Caki2 (cell line): ENCODE measurements at regions not wholly inside any gene's neighbourhood (a gene's known extent, or its start where the extent isn't known, plus 50 kb on each side); places are given as distances from the start of the nearest gene placed in this dataset.
A peak's percentile ranks its signal among the peaks of the same experiment; 100 is the strongest.

Source experiments
- DNase-seq: peaks from one replicate; pipeline ENCODE4 v3.0.0-alpha.2; 2015; ENCODE audit warnings: low read depth
- in situ Hi-C: cut with HindIII; loops from 2 replicates; pipeline ENCODE4 v1.10.0; 2016; ENCODE audit warnings: low sequenced_read_pairs, low pct_unique_long_range_greater_than_20kb, mixed read lengths

- in situ Hi-C loops = no loop called here
These were observed 284.2 kb upstream of the WWC1 start for GRCh38 chr5:168007286-168007685.

GRCh38 chr5:168008555-168008954 is 282.9 kb upstream of the WWC1 start:
- no peak for DNase-seq
- in situ Hi-C loops = no loop called here

More at GRCh38 chr5:168007286-168007685, 284.2 kb upstream of the WWC1 start:
- DNase-seq = no peak

DNA sequence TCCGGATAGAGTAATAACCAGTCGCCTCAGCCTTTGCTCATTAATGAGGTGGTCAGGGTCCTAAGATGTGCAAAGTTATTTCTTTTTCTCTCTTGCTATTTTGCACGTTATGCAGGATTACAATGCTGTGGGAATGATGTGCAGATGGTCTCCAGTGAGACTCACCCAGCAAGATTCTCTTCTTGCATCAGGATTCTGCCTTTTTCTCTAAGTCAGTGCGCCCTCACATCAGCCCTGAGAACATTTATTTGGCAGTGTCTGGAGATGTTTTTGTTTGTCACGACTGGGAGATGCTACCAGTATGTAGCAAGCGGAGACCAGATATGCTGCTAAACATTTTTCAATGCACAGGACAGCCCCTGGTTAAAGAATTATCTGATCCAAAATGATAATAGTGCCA is 280.3 kb upstream of the WWC1 start:
- no peak for DNase-seq
- in situ Hi-C loops = no loop called here

DNA sequence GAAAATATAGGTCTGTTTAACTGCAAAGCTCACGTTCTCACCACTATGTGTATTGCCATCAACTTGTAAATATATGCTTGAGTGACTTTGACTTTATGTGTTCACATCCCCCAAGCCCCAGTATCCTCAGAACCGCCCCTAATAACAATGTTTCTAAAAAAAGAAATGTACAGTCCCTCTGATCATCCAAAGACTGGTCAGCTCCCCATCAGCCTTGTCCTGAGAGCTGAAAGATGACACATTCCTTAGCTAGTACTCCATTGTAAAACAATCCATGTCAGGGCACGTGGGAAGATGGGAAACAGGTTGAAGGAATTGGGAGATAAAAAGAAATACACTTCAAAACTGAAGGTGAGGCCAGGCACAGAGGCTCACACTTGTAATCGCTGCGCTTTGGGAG is 279.4 kb upstream of the WWC1 start:
- in situ Hi-C loops = no loop called here
- no peak for DNase-seq

- no peak for DNase-seq
- in situ Hi-C loops = no loop called here
These were observed 277.9 kb upstream of the WWC1 start for GRCh38 chr5:168013546-168013945.

DNA sequence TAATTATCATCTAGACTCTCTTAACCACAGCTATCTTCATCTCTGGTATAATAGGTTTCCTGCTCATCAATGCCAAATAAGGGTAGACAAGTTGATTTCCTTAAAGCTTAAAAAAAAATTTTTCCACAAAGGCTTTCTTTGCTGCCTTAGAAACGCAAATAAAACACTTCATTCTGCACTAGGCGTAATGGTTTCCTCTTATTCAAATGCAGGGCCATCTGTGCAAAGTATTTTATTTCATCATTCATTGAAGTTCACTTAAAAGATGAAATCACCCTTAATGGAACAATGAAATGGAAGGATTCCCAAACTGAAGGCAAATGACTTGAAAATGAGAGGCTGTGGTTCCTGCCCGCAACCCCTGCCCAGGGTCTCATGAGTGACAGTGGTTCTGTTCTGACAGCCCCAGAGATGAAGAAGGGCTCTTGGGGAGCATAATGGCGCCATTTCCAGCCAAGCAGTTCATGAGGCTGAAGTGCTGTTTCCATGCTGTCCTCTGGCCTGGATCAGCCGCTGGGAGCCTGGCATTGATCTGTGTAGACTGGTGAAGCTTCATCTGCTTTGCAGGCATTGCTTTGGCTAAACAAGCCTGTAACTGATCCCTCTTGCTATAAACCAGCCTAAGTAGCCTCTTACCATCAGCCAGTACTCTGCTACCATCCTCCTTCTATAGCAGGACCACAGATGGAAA is 276.9 kb upstream of the WWC1 start:
- DNase-seq = no peak
- in situ Hi-C loops = no loop called here

- no peak for DNase-seq
- in situ Hi-C loops = no loop called here
These were observed 275.9 kb upstream of the WWC1 start for GRCh38 chr5:168015506-168015905.

GRCh38 chr5:168017313-168017712 is 274.1 kb upstream of the WWC1 start:
- no peak for DNase-seq

GRCh38 chr5:168019143-168019542 is 272.3 kb upstream of the WWC1 start:
- in situ Hi-C loops = no loop called here
- DNase-seq = no peak

More at GRCh38 chr5:168017313-168017712, 274.1 kb upstream of the WWC1 start:
- in situ Hi-C loops = no loop called here

DNA sequence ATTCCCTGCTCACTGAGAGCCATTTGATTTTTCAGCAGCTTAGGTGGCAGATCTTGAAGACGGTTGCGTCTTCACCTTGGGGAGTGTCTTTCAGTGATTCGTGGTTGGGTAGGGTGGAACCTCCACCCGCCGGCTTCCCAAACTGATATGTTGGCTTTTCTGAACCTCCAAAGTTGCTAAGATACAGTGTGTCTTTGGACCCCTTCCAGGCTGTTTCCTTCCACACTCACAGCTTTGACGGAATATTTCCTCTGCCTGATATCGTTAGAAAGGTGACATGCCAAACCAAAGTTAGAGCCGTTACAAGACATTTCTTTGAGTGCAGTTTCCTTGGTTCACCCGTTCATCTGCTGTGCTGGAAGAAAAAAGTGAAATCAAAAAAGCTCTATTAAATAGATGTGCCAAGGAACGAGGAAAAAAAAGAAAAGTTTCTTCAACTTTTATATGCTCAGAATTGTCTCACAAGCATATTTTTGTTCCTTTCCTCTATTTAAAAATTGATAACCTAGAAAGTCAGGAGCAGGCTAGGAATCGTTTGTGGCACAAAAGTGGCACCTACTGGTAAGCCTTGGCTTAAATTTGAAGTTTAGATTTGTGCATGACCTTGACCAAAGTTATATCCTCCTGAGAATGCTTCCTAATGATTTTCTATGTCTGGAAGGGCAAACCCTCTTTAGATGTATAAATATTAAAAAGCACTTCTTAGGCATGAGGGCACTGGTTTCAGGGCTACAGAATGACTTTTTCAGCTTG is 270.7 kb upstream of the WWC1 start:
- in situ Hi-C loops = no loop called here
- peak; percentile 6 for DNase-seq

DNA sequence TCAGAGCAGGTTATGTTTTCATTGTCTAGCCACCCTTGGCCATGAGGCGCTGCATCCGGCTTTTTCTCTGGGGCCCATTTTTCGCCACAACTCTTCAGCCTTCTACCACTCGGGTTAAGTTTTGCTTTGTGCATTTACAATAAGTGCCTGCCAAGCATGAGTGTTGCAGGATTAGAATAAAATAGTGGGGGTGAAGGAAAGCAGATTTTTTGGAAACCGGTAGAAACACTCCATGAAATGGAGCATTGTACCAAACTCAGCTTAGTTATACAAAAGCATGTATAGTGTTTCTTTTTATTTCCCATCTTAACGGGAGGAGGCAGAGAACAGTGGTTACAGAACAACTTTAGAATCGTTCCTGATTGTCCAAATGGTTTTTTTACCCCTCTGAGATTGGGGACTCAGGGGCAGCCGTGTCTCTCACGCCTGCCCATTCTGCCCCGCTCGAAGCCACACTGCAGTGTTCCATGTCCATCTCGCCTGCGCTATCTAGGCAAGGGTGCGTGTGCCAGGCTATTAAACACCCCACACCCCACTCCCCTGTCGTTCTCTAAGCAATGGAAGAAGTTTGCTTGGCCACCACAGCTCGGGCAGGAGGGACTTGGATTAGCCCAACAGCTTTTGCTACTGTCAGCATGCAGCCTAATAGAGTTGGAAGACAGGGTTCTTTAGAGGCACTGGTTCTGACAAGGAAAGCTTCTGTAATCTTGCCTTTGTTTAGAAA is 268.8 kb upstream of the WWC1 start:
- in situ Hi-C loops = no loop called here
- no peak for DNase-seq

DNA sequence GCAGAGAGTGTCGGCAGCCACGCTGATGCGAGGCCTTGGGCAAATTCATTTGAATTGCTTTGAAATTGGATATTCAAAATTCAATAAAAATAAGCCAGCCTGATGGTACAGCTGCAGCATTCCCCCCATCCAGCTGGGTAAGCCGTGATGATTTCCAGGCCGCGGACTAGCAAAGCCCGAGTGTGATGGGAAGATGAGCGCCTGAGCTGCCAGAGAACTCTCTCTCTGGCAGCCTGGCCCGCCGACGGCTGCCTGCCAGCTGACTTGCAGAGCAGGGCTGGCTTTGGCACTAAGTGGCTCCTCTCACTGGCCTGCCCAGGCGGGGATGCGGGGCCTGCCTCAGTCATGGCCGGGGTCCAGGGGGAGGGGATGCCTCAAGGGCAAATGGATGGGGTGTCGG is 268.3 kb upstream of the WWC1 start:
- DNase-seq = no peak
- in situ Hi-C loops = no loop called here

DNA sequence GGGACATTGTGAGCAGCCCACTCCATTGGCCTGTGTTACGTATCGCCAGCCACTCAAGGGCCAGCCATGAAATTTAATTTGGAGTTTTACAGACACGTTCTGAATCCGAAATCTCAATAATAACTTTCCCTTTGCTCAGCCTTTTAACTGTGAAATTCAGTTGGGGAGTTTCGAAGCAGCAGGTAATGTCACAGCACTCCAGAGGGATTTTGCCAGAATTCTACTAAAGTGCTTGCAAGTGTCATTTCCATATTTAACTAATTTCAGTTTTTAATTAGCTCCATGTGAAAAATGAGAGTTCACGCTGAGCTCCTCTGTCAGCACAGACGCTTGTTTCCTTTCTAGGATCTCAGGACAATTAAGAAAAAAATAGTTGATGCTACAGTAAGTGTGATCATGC is 267.1 kb upstream of the WWC1 start:
- in situ Hi-C loops = no loop called here

GRCh38 chr5:168027007-168027406 is 264.4 kb upstream of the WWC1 start:
- no peak for DNase-seq
- in situ Hi-C loops = no loop called here

More for the DNA sequence above, 267.1 kb upstream of the WWC1 start:
- DNase-seq = no peak

- no peak for DNase-seq
- in situ Hi-C loops = no loop called here
These were observed 260.5 kb upstream of the WWC1 start for GRCh38 chr5:168030912-168031311.

DNA sequence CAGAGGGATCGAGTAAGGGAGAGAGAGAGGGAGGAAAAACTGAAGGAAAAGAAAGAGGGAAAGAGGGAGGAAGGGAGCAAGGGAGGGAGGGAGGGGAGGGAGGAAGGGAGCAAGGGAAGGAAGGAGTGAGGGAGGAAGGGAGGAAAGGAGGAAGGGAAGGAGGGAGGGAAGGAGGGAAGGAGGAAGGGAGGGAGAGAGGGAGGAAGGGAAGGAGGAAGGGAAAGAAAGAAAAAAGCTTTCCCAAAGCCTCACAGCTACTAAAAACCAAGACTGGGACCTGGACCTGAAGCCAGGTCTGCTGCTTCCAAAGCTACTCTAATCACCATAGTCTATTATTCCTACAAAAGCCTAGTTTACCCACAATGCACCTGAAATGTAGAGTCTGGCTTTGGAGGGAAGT is 259.8 kb upstream of the WWC1 start:
- in situ Hi-C loops = no loop called here

GRCh38 chr5:168039039-168039438 is 252.4 kb upstream of the WWC1 start:
- in situ Hi-C loops = no loop called here
- no peak for DNase-seq

More for the DNA sequence above, 259.8 kb upstream of the WWC1 start:
- no peak for DNase-seq

DNA sequence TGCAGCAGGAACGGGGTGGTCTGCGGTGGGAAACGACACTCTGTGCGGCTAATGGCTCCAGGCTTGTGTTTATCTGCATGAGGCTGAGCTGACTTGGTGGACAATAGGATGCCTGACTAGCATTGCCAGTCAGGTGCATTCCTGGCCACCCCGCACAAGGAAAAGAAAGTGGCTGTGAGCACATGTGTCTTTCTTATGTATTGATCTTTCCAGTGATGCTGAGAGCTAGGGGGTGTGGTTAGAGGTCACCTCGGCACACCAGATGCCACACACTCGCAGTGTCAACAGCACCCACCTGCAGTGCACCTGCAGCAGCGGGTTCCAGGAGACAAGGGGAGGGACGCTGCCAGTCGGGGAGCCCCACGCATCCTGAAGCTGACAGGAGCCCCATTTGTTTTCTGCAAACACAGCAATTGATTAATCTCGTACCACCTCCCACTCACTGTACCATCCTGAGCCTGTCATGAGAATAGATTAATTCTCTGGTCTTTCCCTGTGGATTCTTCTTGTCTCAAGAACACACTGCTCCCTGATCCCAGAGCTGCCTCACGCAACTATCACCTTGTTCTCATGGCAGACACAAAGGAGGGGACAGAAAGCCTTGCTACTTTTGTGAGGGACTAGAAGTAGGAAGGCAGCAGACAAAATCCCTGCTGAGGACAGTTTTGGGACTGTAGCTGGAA is 251.7 kb upstream of the WWC1 start:
- no peak for DNase-seq
- in situ Hi-C loops = no loop called here

GRCh38 chr5:168041583-168041982 is 249.9 kb upstream of the WWC1 start:
- DNase-seq = no peak
- in situ Hi-C loops = no loop called here
